Retinal pigment epithelial cell (primary cell): ENCODE measurements at regions not wholly inside any gene's neighbourhood (a gene's known extent, or its start where the extent isn't known, plus 50 kb on each side); places are given as distances from the start of the nearest gene placed in this dataset.

Experiments used
- DNase-seq: peaks from one replicate; pipeline ENCODE4 v3.0.0-alpha.2; 2010; ENCODE audit warnings: low read depth
- H3K4me3 ChIP-seq: 2 replicates; pipeline ENCODE4 v1.5.1; 2011; ENCODE audit warnings: mild to moderate bottlenecking, low read length, control low read depth, moderate library complexity
- CTCF ChIP-seq: conservative IDR thresholded peaks from 2 replicates; pipeline ENCODE4 v1.5.1; 2011; ENCODE audit warnings: low read depth, low read length, control low read depth, inconsistent platforms

GRCh38 chr3:95272166-95272565, 1209.3 kb downstream of the NSUN3 start:
- DNase-seq = no peak
- TF ChIP-seq CTCF = no peak

DNA sequence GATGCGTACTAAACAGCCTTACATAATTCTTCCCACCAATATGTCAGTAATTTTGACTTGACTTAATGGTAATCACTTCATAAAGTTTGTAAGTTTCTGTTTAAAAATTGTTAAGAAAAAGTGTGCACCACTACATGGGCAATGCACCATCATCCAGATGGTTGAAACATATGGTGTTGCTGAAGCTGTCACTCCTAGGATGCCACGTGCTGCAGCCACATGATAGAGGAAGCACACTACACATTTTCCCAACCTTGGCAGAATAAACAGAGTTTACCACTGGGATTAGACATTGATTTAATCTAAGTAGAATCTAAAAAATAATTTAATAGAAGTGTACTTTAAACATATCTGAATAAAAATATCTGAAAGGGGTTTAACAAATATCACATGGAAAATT, 1209.9 kb downstream of the NSUN3 start:
- DNase-seq = no peak
- no peak overlapping the region for H3K4me3 ChIP-seq
- no peak for TF ChIP-seq CTCF

More at GRCh38 chr3:95272166-95272565, 1209.3 kb downstream of the NSUN3 start:
- no peak overlapping the region for H3K4me3 ChIP-seq

DNA sequence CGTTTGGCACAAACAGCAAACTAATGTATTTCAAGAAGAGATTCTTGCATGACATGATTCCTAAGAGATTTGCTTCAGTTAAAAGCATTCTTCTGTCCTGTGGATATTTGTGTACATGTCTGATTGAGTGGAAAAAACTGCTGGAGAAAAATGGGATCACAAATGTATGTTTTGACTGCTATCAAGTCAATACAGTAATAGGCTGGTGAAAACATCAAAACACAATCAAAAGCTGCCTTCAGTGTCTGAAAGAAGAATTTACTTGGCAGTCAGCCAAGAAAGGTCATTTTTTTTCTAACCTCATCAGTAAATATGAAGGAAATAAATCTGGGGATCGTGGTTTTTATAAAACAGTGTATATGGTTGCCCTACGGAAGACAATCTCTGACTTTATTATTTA, 1214.8 kb downstream of the NSUN3 start:
- DNase-seq = peak; percentile 39
- H3K4me3 ChIP-seq = no peak overlapping the region
- TF ChIP-seq CTCF = no peak

DNA sequence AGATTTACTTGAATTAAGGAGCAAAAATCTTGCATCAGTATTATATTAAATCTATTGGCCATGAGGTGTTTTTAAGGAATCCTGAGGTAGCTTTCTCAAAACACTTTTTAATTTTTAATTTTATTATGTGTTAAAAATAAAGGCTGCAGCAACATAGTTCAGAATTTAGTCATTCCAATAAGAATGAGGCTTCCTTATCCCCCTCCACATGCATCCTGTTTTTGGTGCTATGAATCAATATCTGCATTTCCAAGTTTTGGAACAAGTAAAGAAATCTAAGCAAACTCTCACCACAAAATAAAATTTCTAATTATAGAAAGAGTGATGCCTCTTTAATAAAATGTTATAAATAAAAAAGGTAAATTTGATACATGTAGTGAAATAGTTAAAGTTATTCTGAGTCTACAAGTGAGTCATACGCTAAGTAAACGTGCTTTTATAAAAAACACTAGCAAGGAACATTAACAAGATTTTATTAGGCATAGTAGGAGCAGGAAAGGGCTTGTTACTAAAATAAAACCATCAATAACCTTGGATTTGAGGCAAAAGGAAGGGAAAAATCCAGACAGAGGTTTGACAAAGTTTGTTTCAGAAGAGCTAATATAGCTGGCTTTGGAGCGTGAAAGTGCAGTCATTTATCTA, 1218.0 kb downstream of the NSUN3 start:
- TF ChIP-seq CTCF = no peak
- H3K4me3 ChIP-seq = no peak overlapping the region
- no peak for DNase-seq

- DNase-seq = peak; percentile 42
- TF ChIP-seq CTCF = no peak
- H3K4me3 ChIP-seq = no peak overlapping the region
Measured at GRCh38 chr3:95289295-95289694, 1226.4 kb downstream of the NSUN3 start.

DNA sequence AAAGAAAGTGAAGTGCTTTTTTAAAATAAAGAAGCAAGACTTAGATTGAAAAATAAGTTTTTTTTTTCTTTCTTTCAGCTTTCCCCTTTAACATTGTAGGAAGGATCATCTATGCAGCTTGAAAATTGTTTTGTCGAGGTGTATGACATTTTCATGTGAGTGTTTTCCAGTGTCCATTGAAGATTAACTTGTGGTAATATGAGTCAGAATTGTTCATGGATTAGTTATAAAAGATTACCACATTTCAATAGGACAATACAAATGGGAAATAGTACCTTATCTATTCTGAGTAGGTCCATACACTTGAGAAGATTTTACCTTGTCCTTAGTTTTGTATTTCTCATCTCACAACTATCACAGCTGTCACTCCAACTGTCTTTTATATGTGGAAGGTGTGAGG, 1234.7 kb downstream of the NSUN3 start:
- no peak overlapping the region for H3K4me3 ChIP-seq
- TF ChIP-seq CTCF = no peak
- no peak for DNase-seq

- no peak overlapping the region for H3K4me3 ChIP-seq
- no peak for TF ChIP-seq CTCF
- peak; percentile 52 for DNase-seq
Measured at GRCh38 chr3:95302044-95302443, 1239.2 kb downstream of the NSUN3 start.
